ENCODE measurements at regions not wholly inside any gene's neighbourhood (a gene's known extent, or its start where the extent isn't known, plus 50 kb on each side); places are given as distances from the start of the nearest gene placed in this dataset.

GRCh38 chr18:22613788-22614187 lies 196.1 kb upstream of the CTAGE1 start:
- no peaks in the 10 kb centered on the region for H3K9me3 ChIP-seq
- intact Hi-C loops (cut with DNase I) = no loop called here
- peak overlapping the region; percentile 48 for H3K27ac ChIP-seq

GRCh38 chr18:22623513-22623912 lies 205.8 kb upstream of the CTAGE1 start:
- intact Hi-C loops (cut with DNase I) = no loop called here
- ATAC-seq = no peak

More at GRCh38 chr18:22613788-22614187, 196.1 kb upstream of the CTAGE1 start:
- TF ChIP-seq CTCF (IDR thresholded peaks at IDR 0.05) = no peak
- DNase-seq (no peak), ATAC-seq (no peak)
- Histone ChIP-seq H3K4me3 (no peak overlapping the region), H3K4me1 (peaks cover 13% of the 10 kb centered on the region), H3K36me3 (no peaks in the 10 kb centered on the region), H3K27me3 (no peaks in the 10 kb centered on the region)

GRCh38 chr18:22624176-22624575 lies 206.5 kb upstream of the CTAGE1 start:
- Histone ChIP-seq H3K4me1 (no peaks in the 10 kb centered on the region), H3K27ac (no peak overlapping the region), H3K9me3 (no peaks in the 10 kb centered on the region), H3K4me3 (no peak overlapping the region), H3K36me3 (no peaks in the 10 kb centered on the region), H3K27me3 (no peaks in the 10 kb centered on the region)
- intact Hi-C loops (cut with DNase I) = no loop called here
- ATAC-seq = no peak
- no peak for TF ChIP-seq CTCF (IDR thresholded peaks at IDR 0.05)
- no peak for DNase-seq

More at GRCh38 chr18:22623513-22623912, 205.8 kb upstream of the CTAGE1 start:
- no peak for DNase-seq
- no peak overlapping the region for H3K27ac ChIP-seq
- H3K36me3 ChIP-seq = no peaks in the 10 kb centered on the region
- H3K9me3 ChIP-seq = no peaks in the 10 kb centered on the region
- TF ChIP-seq CTCF (IDR thresholded peaks at IDR 0.05) = no peak
- no peaks in the 10 kb centered on the region for H3K27me3 ChIP-seq
- no peak overlapping the region for H3K4me3 ChIP-seq
- H3K4me1 ChIP-seq = no peaks in the 10 kb centered on the region

GRCh38 chr18:22625406-22625805 lies 207.7 kb upstream of the CTAGE1 start:
- H3K9me3 ChIP-seq = no peaks in the 10 kb centered on the region
- no peak overlapping the region for H3K4me3 ChIP-seq
- no peaks in the 10 kb centered on the region for H3K4me1 ChIP-seq
- H3K27me3 ChIP-seq = no peaks in the 10 kb centered on the region
- TF ChIP-seq CTCF (IDR thresholded peaks at IDR 0.05) = no peak
- intact Hi-C loops (cut with DNase I) = no loop called here
- no peaks in the 10 kb centered on the region for H3K36me3 ChIP-seq
- no peak overlapping the region for H3K27ac ChIP-seq
- DNase-seq (no peak), ATAC-seq (no peak)

GRCh38 chr18:22626771-22627170 lies 209.1 kb upstream of the CTAGE1 start:
- ATAC-seq = no peak

More at GRCh38 chr18:22626771-22627170, 209.1 kb upstream of the CTAGE1 start:
- H3K4me1 ChIP-seq = no peaks in the 10 kb centered on the region
- H3K27ac ChIP-seq = no peak overlapping the region
- no peak for DNase-seq
- no peak overlapping the region for H3K4me3 ChIP-seq
- no peak for TF ChIP-seq CTCF (IDR thresholded peaks at IDR 0.05)
- intact Hi-C loops (cut with DNase I) = no loop called here
- H3K9me3 ChIP-seq = no peaks in the 10 kb centered on the region
- no peaks in the 10 kb centered on the region for H3K36me3 ChIP-seq
- no peaks in the 10 kb centered on the region for H3K27me3 ChIP-seq

All from upper lobe of right lung (tissue), 1 donor.